GM19455 (cell line): ENCODE measurements at regions not wholly inside any gene's neighbourhood (a gene's known extent, or its start where the extent isn't known, plus 50 kb on each side); places are given as distances from the start of the nearest gene placed in this dataset.

Source experiments
- ATAC-seq: cut with Tn5 transposase; IDR thresholded peaks from one replicate; pipeline ENCODE4 v1.9.1; 2021; ENCODE audit not compliant: unreplicated experiment

DNA sequence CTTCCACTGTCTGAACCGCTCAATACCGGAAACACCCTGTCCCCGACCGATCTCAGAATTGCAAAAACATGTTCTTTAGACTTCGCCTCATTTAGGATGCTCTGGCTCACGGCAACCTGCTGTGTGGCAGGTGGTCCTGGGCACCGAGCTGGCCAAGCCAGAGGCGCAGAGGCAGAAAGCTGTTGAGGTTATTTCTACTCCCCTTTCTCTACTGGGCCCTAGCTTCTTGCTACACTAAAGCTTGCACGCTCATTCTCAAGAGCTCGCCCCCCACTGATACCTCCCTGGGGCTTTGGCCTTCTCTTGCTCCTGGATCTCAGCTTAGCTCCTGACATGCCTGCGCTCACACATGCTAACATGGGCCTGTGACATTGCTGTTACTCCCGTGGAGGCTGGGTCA, 417.4 kb downstream of the LPIN1 start:
- ATAC-seq, result no peak

DNA sequence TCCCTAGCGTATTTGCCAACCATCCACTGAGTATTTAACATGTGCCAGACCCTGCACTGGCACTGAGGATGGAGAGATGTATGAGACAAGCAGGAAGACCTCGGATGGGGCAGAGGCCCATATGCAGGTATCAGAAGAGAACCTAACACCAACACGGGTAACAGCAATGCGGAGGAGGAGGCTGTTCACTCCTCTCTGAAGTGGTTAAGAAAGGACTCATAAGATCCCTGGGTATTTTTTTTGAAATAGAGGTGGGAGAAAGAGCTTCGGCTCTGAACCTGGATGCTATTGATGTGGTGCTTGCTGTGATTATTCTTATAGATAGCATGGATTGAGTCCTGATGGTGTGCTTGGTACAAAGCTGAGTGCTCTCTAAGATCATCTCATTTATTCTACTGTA, 418.3 kb downstream of the LPIN1 start:
- ATAC-seq, result no peak

DNA sequence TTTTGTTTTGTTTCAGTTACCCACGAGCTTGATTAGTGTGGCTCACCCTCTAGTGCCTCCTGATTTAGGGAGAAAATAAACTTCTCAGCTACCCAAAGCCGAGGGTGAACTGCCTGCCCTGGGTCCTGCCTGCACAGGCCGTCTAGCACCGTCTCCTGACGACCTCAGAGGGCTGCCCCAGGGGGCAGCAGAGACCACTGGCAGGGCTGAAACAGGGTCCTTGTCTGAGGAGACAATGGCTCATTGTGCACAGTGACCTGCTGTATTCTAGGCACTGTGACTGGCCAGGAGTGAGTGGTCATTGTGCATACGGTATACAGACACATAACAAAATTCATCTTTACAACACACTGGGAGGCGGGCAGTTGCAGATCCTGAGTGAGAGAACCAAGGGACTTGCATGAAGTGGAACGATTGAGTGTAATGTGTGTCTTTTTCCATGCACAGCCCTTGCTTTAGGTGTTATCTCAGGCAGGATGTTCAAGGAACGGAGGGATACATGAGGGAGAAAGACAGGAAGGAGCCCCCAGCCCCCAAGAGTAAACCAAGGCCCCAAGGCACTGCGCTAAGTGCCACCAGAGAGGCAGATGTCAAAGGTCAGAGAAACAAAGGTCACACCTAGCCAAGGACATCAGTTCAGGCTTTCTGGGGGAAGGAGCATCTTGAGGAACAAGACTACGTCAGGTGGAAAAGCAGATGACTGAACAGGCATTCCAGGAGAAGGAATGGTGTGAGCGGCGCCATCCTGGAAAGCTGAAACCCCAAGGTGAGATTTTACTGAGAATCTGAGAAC, 421.3 kb downstream of the LPIN1 start:
- ATAC-seq, result no peak

DNA sequence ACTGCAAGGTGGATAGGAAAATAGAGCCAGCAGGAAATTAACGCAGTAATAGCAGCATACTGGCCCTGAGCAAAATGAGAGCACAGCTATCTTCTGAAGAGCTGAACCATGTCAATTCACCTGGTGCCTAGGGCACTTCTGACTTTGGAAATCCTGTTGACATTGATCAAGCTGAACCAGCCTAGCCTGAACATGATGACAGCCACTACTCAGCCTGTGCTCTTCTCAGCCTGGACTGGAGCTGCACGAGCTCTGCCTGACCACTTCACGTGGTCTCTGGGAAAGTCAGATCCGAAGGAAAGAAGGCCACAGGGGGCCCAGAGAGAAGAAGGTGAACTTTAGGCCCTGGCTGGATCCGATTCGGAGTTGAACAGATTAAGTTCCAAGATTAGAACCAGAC, 421.9 kb downstream of the LPIN1 start:
- ATAC-seq, result no peak

DNA sequence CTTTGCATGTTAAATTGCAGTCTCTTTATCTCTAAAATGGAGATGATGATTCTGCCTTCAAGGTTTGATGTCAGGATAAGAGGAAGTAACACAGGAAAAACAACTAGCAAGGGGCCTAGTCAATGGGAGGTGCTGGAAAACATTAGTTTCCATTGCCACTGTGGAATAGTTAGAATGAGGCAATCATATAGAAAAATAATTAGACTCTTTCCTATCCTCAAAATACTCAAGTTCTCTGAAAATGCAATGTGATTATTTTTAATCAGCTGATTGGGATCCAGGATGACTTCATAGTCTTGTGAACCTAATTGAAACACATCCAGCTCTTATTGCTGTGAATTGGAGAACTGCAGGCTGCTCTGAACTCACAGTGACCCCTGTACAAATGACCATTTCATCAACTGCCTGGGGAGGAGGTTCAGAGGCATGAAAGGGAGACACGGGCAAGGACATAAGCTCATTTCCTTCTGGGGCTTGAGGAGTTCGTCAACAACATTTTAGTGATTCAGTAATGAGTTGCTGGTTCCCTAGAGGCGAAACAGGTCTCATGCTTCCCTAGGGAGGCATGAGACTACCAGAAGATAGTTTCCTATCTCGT, 422.5 kb downstream of the LPIN1 start:
- ATAC-seq, result no peak

DNA sequence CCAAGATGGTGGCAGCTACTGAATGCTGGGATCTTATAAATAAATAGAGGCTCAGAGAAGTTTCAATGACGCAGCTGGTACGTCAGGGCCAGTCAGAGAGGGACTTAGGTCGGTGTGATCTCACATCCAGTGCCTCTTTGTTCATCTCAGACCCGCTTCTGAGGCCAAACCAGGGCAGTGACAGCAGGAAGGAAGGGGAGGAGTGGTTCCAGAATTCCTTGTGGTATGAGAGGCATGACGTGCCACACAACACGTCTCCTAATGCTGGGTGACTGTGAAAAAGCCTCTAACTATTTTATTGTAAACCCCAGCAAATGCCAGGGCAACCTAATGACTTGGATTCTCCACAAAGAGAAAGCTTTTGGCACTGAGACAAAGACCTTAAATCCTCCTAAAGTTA, 423.3 kb downstream of the LPIN1 start:
- ATAC-seq, result no peak

DNA sequence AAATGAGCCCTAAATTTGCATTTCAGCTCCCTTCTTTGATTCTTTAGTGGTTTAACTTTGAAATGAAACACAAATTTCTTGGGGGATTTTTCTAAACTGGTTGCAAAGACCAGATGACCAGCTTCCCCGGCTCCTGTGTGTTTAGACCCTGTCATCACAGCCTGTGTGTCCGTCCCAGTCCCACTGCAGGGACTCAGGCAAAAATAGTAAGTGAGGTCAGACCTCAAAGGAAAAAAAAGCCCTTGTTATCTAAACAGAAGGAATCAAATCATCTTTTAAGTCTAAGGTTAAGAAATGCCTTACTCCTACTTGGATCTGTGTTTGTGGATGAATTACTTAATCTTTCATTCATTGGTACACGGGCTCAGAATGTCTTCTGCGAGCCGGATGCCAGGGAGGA, 423.7 kb downstream of the LPIN1 start:
- no peak for ATAC-seq

DNA sequence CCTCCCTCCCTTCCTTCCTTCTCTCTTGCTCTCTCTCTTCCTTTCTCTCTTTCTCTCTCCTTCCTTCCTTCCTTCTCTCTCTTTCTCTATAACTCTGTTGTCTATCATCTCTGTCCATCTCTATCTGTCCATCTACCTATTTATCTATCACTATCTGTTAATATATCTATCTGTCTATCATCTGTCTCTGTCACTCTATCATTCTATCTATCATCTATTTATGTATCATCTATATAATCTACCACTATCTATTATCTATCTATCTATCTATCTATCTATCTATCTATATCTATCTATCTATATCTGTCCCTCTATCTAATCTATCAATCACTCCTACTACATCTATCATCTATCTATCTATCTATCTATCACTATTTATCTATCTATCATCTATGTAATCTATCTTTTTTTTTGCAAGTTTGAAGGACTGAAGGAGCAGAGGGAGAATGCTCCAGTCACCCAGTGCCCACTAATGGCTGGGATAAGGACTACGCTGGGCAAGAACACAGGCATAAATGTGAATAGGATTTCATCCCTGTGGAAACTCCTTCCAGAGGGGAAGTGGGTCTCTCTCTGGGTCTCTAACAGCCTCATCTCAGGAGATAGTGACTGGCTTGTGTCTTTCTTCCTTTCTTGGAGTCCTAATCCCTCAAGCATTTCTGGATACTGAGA, 427.0 kb downstream of the LPIN1 start:
- no peak for ATAC-seq

DNA sequence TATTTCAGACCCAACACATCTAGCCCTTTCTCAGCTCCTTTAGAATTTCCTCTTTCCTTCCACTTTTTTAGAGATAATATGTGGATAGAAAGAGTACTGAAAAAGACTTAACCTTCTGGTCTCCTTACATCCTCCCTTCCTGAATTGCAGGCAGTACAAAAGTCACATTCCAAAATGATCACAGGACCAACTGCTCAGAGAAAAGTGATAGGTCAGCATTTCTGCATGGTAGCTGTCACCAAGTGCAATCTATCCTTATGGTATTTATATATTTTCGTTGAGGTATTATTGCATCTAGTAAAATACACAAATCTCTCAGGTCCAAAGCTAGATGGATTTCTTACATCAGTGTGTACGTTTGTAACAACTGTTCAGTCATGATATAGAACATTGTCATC, 427.5 kb downstream of the LPIN1 start:
- ATAC-seq, result no peak

DNA sequence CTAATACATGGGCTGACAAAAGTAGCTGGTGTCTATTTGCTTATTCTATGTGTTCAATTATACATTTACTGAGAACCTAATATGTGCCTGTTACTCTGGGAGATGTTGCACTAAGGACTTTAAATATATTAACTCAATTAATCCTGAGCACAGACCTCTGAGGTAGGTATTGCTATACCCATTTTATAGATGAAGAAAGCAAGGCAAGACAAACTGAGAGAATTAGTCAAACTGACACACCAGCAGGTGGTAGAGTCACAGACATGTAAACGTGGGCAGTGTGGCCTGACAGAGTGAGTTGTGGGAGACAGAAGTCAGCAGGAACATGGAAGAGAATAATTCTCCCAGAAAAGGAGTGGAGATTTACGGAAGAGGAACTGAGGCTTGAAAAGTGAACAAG, 428.9 kb downstream of the LPIN1 start:
- ATAC-seq, result no peak

DNA sequence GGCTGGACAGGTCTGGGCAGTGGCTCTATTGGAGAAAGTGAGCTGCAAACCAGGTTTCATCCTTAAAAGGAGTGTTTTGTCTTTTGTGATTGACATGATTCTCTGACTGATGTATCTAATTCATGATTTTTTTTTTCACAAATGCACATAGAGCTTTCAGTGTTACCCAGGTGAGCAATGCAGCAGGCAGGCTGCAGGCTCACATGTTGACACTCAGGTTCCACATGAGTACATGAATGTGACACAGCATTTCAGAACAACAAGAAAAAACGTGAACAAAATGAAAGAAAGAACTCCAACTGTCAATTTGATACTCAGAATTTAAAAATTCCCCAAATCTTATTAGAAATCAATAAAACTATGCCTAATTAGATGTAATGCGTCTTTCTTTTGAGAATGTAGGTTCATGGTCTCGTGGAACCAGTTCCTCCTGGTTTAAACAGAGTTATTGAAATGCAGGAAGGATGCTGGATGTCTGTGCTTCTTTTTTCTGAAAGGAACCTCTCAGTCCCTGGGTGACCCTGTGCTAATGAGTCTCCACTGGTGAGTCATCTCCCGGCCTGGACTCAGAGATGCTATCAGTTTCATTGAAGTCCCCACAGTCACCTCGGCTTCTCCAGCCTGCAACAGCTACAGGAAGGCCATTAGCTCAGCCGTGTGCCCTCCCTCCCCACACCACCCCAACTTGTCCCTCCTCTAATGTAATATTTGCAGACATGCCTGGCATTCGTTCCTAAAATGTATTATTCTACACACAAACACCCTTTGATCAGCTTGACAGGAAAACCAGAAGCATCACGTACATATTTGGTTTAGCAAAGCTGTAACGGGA, 430.4 kb downstream of the LPIN1 start:
- peak; percentile 85 for ATAC-seq

DNA sequence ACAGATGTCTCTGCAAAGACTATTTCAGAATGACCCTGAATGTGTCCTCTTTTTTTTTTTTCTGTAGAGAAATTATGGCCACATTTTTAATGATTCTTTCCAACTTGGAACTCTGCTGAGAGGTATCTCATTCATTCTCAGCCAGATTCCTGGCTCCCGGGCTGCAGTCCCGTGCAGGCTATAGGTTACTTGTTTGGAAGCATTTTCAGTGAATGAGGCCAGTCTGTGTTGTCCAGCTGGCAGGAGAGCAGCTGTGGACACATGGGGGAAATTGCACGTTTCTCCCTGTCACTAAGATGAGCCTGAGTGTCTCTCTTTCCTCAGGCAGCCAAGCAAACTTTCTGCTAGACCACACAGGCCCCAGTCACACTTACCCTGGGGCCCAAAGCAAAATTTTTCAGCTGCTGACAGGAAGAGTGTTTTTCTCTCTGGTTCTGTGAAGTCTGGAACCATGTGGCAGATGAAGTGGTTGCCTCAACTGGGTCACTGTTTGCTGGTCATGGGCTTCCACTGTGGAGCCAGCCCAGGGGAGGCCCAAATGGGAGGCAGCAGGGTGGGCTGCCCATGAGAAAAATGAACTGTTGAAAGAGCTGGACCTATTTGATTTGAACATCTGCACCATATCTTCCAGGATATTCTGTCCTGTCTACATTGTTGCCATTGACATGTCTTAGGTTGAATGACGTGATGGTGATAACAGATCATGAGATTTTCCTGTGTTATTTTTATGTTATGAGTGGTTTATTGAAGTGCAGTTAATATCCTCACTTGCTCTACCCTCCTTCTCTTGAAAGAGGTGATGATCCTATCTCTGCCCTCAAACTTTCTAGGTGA, 431.2 kb downstream of the LPIN1 start:
- peak; percentile 71 for ATAC-seq

DNA sequence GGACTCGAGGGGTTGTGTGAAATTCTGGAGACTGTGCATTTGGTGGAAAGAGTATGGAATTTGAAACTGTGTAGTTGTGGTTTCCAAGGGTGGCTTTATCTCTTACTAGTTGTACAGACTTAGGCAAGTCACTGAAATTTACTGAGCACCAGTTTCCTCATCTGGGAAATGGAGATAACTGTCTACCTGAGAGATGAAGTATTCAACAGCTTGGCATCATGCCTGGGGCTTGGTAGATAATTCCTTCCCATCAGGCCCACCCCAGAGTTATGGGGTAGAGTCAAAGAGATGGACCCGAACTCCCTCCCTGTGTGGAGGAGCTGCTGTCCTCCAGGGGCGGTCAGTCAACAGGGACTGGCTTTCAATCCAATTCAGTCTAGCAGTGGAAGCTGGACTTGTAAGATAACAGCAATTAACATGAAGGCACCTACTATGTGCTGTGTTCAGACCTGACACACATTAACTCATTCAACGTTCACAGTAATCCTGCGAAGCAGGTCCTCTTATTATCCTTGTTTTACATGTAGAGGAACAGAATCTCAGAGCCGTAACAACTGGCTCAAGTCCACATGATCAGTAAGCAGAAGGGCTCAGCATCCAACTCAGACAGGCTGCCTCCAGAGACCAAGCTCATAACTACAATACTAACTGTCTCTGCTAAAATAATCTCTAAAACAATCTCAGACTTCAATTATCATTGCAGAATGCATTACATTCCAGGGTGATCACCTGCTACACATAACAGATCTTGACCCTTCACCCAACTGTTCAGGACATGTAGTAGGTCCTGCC, 432.1 kb downstream of the LPIN1 start:
- ATAC-seq, result no peak

DNA sequence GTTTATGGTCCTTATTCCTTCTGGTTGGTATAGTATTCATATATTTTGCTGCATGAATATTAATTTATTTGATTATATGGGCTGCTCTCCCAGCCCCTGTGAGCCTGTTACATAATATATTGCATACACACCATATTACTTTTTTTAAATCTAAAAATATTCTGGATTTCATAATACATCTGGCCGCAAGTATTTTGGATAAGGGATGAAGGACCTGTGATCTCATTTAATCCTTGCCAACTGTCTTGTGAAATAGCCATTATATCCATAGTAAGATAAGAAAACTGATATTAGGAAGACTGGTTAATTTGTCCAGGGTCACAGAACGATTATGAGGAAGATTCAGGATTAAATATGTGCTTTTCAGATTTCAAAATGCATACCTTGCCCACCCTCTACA, 433.6 kb downstream of the LPIN1 start:
- no peak for ATAC-seq

DNA sequence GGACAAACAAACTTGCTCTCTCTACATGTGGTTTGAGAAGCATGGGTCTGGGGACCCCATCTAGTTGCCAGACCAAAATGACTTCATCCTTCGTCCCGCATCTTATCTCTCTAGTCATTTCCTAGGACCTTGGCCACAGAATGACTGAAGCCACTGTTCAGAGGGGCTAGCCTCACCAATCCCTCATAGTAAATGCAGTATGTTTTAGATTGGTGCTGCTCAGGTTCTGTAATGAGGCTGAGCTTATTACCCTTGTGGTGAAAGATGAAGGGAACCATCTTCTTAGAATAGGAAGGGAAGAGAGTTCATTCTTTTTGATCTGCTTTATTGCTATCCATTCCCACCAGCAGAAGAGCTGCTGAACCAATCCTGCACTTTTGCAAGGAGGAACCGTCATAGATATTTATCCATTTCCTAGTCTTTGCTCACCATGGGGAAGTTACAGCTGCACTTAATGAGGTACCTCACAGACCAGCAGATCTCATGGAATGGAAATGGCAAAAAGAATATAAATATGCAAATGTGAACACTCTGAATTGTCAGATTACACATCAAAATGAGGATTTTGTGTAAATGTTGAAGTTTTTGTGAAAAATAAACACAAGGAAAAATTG, 436.7 kb downstream of the LPIN1 start:
- ATAC-seq, result no peak

DNA sequence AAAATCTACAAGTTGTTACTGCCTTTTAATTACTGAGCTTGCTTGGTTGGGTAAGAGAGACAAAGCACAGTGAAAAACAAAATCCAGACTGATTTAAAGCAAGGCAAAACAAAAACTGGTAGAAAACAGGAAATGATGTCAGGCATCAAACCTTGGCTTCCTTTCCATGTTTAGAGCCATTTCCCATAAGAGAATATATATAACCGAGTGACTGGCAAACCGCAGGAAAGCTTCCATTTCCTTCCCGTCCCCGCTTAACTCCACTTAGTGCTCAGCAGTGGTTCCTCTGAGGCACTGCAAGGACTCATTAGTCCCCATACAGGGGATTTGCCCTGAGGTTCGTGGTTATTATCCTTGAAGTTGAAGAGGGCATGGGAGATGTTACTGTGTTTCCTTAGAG, 446.3 kb downstream of the LPIN1 start:
- no peak for ATAC-seq

DNA sequence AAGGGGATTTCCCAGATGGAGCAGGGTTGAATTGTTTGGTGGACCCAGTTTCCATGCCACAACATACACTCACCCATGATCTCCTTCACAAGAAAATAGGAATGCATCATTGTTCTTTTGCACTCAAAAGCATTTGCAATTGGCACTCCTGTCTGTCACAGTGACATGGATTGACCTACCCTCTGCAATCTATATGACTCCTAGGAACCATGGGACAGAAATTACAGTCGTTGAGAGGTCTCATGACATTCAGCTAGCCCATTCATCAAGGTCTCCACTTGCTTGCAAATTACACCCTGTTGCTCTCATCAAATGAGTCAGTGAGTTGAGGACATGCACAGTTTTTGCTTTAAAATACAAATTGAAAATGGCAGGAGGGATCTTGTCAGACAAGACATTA, 448.5 kb downstream of the LPIN1 start:
- ATAC-seq, result no peak

DNA sequence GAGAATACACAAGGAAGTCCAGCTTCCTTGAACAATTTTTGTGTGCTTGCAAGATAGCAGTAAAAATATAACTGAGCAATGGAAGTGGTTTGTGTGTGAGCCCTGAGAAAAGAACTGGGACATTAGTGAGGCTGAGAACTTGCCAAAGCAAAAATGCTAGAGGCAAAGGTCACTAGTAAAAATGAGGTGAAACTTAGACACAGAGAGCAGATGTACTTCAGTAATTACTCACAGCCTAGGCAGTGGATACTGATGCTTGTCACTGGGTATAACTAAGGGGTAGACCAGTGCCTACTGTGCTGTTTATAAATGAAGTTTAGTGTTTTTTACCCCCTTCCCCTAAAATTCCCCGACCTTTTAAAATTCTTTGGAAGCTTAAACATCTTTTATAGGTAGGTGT, 450.1 kb downstream of the LPIN1 start:
- ATAC-seq, result no peak

DNA sequence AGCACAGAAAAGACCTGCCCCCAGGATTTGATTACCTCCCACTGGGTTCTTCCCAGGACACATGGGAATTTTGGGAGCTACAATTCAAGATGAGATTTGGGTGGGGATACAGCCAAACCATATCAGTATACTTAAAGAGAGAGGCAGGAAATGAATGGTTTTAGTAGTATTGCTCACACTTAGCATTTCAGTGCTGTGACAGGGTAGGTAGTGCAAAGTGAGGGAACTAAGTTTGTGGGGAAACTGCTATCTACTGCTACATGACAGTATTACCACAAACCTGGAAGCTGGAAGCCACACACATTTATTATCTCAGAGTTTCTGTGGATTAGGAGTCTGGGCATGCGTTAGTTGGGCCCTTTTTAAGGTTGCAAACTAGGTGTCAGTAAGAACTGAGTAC, 450.7 kb downstream of the LPIN1 start:
- ATAC-seq, result no peak
